ENCODE measurements at regions not wholly inside any gene's neighbourhood (a gene's known extent, or its start where the extent isn't known, plus 50 kb on each side); places are given as distances from the start of the nearest gene placed in this dataset.

- H3K27me3 ChIP-seq (replicated peaks; ENCODE audit: control insufficient read depth, insufficient read depth, low read length), result no peaks in the 10 kb centered on the region; the same call in none of the 2 replicates
- DNase-seq (ENCODE audit: extremely low read depth, insufficient read length), result no peak
- no peaks in the 10 kb centered on the region for H3K36me3 ChIP-seq (ENCODE audit: control insufficient read depth, insufficient read depth, low read length)
- no peak overlapping the region for H3K4me3 ChIP-seq (replicated peaks; ENCODE audit: low read depth, low read length)
- no peak for TF ChIP-seq CTCF (IDR thresholded peaks at IDR 0.05; ENCODE audit: insufficient read depth, low read length, poor library complexity, severe bottlenecking)
These were observed 632.4 kb downstream of the NYAP2 start for GRCh38 chr2:226031647-226032501.

- peak; percentile 10 for DNase-seq (ENCODE audit: extremely low read depth, insufficient read length)
- no peaks in the 10 kb centered on the region; the same call in none of the 2 replicates for H3K27me3 ChIP-seq (replicated peaks; ENCODE audit: control insufficient read depth, insufficient read depth, low read length)
- no peak for TF ChIP-seq CTCF (IDR thresholded peaks at IDR 0.05; ENCODE audit: insufficient read depth, low read length, poor library complexity, severe bottlenecking)
- H3K36me3 ChIP-seq (ENCODE audit: control insufficient read depth, insufficient read depth, low read length), result no peaks in the 10 kb centered on the region
- no peak overlapping the region for H3K4me3 ChIP-seq (replicated peaks; ENCODE audit: low read depth, low read length)
These were observed 631.5 kb downstream of the NYAP2 start for GRCh38 chr2:226030788-226031646.

GRCh38 chr2:226030369-226030768 is 630.9 kb downstream of the NYAP2 start:
- H3K4me3 ChIP-seq (replicated peaks; ENCODE audit: low read depth, low read length), result no peak overlapping the region
- no peak for DNase-seq (ENCODE audit: extremely low read depth, insufficient read length)
- H3K27me3 ChIP-seq (replicated peaks; ENCODE audit: control insufficient read depth, insufficient read depth, low read length), result no peaks in the 10 kb centered on the region; the same call in none of the 2 replicates
- no peaks in the 10 kb centered on the region for H3K36me3 ChIP-seq (ENCODE audit: control insufficient read depth, insufficient read depth, low read length)
- TF ChIP-seq CTCF (IDR thresholded peaks at IDR 0.05; ENCODE audit: insufficient read depth, low read length, poor library complexity, severe bottlenecking), result no peak

- Histone ChIP-seq H3K36me3 (ENCODE audit: control insufficient read depth, insufficient read depth, low read length) (no peaks in the 10 kb centered on the region), H3K27me3 (replicated peaks; ENCODE audit: control insufficient read depth, insufficient read depth, low read length) (no peaks in the 10 kb centered on the region), H3K4me3 (replicated peaks; ENCODE audit: low read depth, low read length) (no peak overlapping the region)
- TF ChIP-seq CTCF (IDR thresholded peaks at IDR 0.05; ENCODE audit: insufficient read depth, low read length, poor library complexity, severe bottlenecking), result no peak
- no peak for DNase-seq (ENCODE audit: extremely low read depth, insufficient read length)
These were observed 624.4 kb downstream of the NYAP2 start for GRCh38 chr2:226023946-226024345.

- TF ChIP-seq CTCF (IDR thresholded peaks at IDR 0.05; ENCODE audit: insufficient read depth, low read length, poor library complexity, severe bottlenecking), result no peak
- no peak for DNase-seq (ENCODE audit: extremely low read depth, insufficient read length)
- no peaks in the 10 kb centered on the region for H3K36me3 ChIP-seq (ENCODE audit: control insufficient read depth, insufficient read depth, low read length)
These were observed 623.9 kb downstream of the NYAP2 start for GRCh38 chr2:226023383-226023782.

More at GRCh38 chr2:226023383-226023782, 623.9 kb downstream of the NYAP2 start:
- no peak overlapping the region for H3K4me3 ChIP-seq (replicated peaks; ENCODE audit: low read depth, low read length)
- H3K27me3 ChIP-seq (replicated peaks; ENCODE audit: control insufficient read depth, insufficient read depth, low read length), result no peaks in the 10 kb centered on the region

All from GM06990 (cell line).